ENCODE measurements at regions not wholly inside any gene's neighbourhood (a gene's known extent, or its start where the extent isn't known, plus 50 kb on each side); places are given as distances from the start of the nearest gene placed in this dataset.

- TF ChIP-seq, protein P1, sequence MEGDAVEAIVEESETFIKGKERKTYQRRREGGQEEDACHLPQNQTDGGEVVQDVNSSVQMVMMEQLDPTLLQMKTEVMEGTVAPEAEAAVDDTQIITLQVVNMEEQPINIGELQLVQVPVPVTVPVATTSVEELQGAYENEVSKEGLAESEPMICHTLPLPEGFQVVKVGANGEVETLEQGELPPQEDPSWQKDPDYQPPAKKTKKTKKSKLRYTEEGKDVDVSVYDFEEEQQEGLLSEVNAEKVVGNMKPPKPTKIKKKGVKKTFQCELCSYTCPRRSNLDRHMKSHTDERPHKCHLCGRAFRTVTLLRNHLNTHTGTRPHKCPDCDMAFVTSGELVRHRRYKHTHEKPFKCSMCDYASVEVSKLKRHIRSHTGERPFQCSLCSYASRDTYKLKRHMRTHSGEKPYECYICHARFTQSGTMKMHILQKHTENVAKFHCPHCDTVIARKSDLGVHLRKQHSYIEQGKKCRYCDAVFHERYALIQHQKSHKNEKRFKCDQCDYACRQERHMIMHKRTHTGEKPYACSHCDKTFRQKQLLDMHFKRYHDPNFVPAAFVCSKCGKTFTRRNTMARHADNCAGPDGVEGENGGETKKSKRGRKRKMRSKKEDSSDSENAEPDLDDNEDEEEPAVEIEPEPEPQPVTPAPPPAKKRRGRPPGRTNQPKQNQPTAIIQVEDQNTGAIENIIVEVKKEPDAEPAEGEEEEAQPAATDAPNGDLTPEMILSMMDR (IDR thresholded peaks at IDR 0.05): no peak
- no peak for TF ChIP-seq POLR2A (IDR thresholded peaks at IDR 0.05)
- intact Hi-C loops (cut with DNase I): no loop called here
- ATAC-seq (no peak), DNase-seq (no peak)
- Histone ChIP-seq H3K27me3 (no peaks in the 10 kb centered on the region), H3K36me3 (no peaks in the 10 kb centered on the region), H3K4me3 (no peak overlapping the region), H3K9me3 (no peaks in the 10 kb centered on the region), H3K4me1 (no peaks in the 10 kb centered on the region), H3K27ac (no peak overlapping the region)
- WGBS (ENCODE audit: insufficient coverage, low coverage, low lambda C conversion rate, missing lambda C conversion rate): 40% methylated on average over 1 of the region's 2 CpGs
Observed at GRCh38 chr13:104034891-104035290, 968.7 kb upstream of the SLC10A2 start.

GRCh38 chr13:104025303-104025702 lies 959.1 kb upstream of the SLC10A2 start:
- TF ChIP-seq, protein P1 (IDR thresholded peaks at IDR 0.05): no peak
- no peak for TF ChIP-seq POLR2A (IDR thresholded peaks at IDR 0.05)
- Histone ChIP-seq H3K4me1 (no peaks in the 10 kb centered on the region), H3K9me3 (no peaks in the 10 kb centered on the region), H3K27ac (no peak overlapping the region), H3K27me3 (no peaks in the 10 kb centered on the region), H3K4me3 (no peak overlapping the region), H3K36me3 (no peaks in the 10 kb centered on the region)
- intact Hi-C loops (cut with DNase I): no loop called here
- no peak for ATAC-seq
- WGBS (ENCODE audit: insufficient coverage, low coverage, low lambda C conversion rate, missing lambda C conversion rate): 25% methylated on average over 2 of the region's 2 CpGs
- DNase-seq: no peak

- WGBS (ENCODE audit: insufficient coverage, low coverage, low lambda C conversion rate, missing lambda C conversion rate): 25% methylated on average over 4 of the region's 4 CpGs
- Histone ChIP-seq H3K4me1 (no peaks in the 10 kb centered on the region), H3K4me3 (no peak overlapping the region), H3K27me3 (no peaks in the 10 kb centered on the region), H3K36me3 (no peaks in the 10 kb centered on the region), H3K9me3 (no peaks in the 10 kb centered on the region), H3K27ac (no peak overlapping the region)
- intact Hi-C loops (cut with DNase I): no loop called here
- TF ChIP-seq, protein P1 (IDR thresholded peaks at IDR 0.05): no peak
- no peak for ATAC-seq
- DNase-seq: no peak
Observed at GRCh38 chr13:104024416-104025170, 958.4 kb upstream of the SLC10A2 start.

GRCh38 chr13:104021806-104022397 lies 955.7 kb upstream of the SLC10A2 start:
- Histone ChIP-seq H3K9me3 (no peaks in the 10 kb centered on the region), H3K4me3 (no peak overlapping the region), H3K27me3 (no peaks in the 10 kb centered on the region), H3K27ac (no peak overlapping the region), H3K36me3 (no peaks in the 10 kb centered on the region), H3K4me1 (no peaks in the 10 kb centered on the region)
- no peak for DNase-seq
- TF ChIP-seq POLR2A (IDR thresholded peaks at IDR 0.05): no peak
- TF ChIP-seq, protein P1 (IDR thresholded peaks at IDR 0.05): no peak
- intact Hi-C loops (cut with DNase I): no loop called here
- no peak for ATAC-seq
- WGBS (ENCODE audit: insufficient coverage, low coverage, low lambda C conversion rate, missing lambda C conversion rate): 78% methylated on average over 4 of the region's 4 CpGs

Measured in right lobe of liver (tissue), 6 donors.